Endothelial cell of umbilical vein (primary cell): ENCODE measurements at regions not wholly inside any gene's neighbourhood (a gene's known extent, or its start where the extent isn't known, plus 50 kb on each side); places are given as distances from the start of the nearest gene placed in this dataset.

Experiments used
- BruUV-seq: library from RNA; stranded (reverse); fragments of 400-500 nt; replicated peaks from 2 replicates; lab custom pipeline; 2021; lab: Mats Ljungman, UMichigan
- CTCF ChIA-PET: fragments of 300-600, 350-600 bp; sonication (Branson Sonifier 250); formaldehyde crosslinking; loops from one replicate; lab custom pipeline; 2021; ENCODE audit warnings: antibody characterized with exemption, inconsistent platforms; lab: Charles Lee
- POLR2A ChIA-PET: fragments of 300-600, 350-600 bp; sonication (Branson Sonifier 250); formaldehyde crosslinking; loops from one replicate; lab custom pipeline; 2021; ENCODE audit warnings: antibody characterized with exemption, inconsistent platforms; lab: Charles Lee
- DNase-seq: peaks from one replicate; pipeline ENCODE4 v3.0.0-alpha.2; 2011; ENCODE audit warnings: low read depth, low spot score
- FAIRE-seq: peaks from 2 replicates; lab custom pipeline; 2011; peaks lifted over from hg19 to GRCh38; lab: Jason Lieb, UNC
- H2AFZ ChIP-seq: 2 replicates; pipeline ENCODE4 v1.6.0; 2012; ENCODE audit warnings: low read depth, low read length, control low read depth, inconsistent platforms
- H3K27ac ChIP-seq: 2 replicates; pipeline ENCODE4 v1.5.1; 2011; ENCODE audit warnings: low read depth, mild to moderate bottlenecking, control low read depth, low read length, moderate library complexity; ENCODE audit not compliant: insufficient read depth
- H3K27me3 ChIP-seq, 2 experiments: 2 replicates each; pipeline versions ENCODE4 v1.6.0 to v1.6.1; 2011; ENCODE audit warnings: low read length in 2 of 2, mixed read lengths in 1 of 2; ENCODE audit not compliant: control insufficient read depth in 2 of 2, insufficient read depth in 2 of 2
- H3K36me3 ChIP-seq, 2 experiments: 2 replicates in 1 of 2; 3 replicates in 1 of 2; pipeline ENCODE4 v1.5.1; 2011; ENCODE audit warnings: low read length in 2 of 2, mild to moderate bottlenecking in 1 of 2, moderate library complexity in 1 of 2; ENCODE audit not compliant: control insufficient read depth in 2 of 2, insufficient read depth in 2 of 2; ENCODE audit errors: extremely low read depth in 1 of 2
- H3K4me1 ChIP-seq: 3 replicates; pipeline ENCODE4 v1.5.1; 2011; ENCODE audit warnings: mild to moderate bottlenecking, low read length; ENCODE audit not compliant: control insufficient read depth, insufficient read depth; ENCODE audit errors: extremely low read depth
- H3K4me2 ChIP-seq: 2 replicates; pipeline ENCODE4 v1.6.1; 2011; ENCODE audit warnings: low read length, control low read depth, mixed read lengths; ENCODE audit not compliant: insufficient read depth
- H3K4me3 ChIP-seq, 3 experiments: fragments of 200-600 bp in 1 of 3; sonication (generic), shearing (Covaris generic) in 1 of 3; replicated peaks in 1 of 3; 2 replicates each; pipeline ENCODE4 v1.5.1; 2011 to 2016; ENCODE audit warnings: control low read depth in 3 of 3, low read length in 3 of 3, mild to moderate bottlenecking in 2 of 3, inconsistent platforms in 1 of 3, low read depth in 1 of 3, moderate library complexity in 1 of 3; ENCODE audit not compliant: insufficient read depth in 1 of 3
- H3K79me2 ChIP-seq: 2 replicates; pipeline ENCODE4 v1.6.0; 2012; ENCODE audit warnings: low read length, inconsistent platforms; ENCODE audit not compliant: control insufficient read depth, insufficient read depth
- H3K9ac ChIP-seq: replicated peaks from 2 replicates; pipeline ENCODE3; 2011; ENCODE audit warnings: low read length, control low read depth; ENCODE audit not compliant: insufficient read depth; ENCODE audit errors: extremely low read depth
- H3K9me1 ChIP-seq: replicated peaks from 3 replicates; pipeline ENCODE4 v1.6.0; 2011; ENCODE audit warnings: mild to moderate bottlenecking, low read length; ENCODE audit not compliant: control insufficient read depth, insufficient read depth; ENCODE audit errors: extremely low read depth
- H3K9me3 ChIP-seq: replicated peaks from 2 replicates; pipeline ENCODE4 v1.5.1; 2012; ENCODE audit warnings: low read length, inconsistent platforms; ENCODE audit not compliant: control insufficient read depth, insufficient read depth
- H4K20me1 ChIP-seq: replicated peaks from 2 replicates; pipeline ENCODE3; 2011; ENCODE audit warnings: mild to moderate bottlenecking, low read length; ENCODE audit not compliant: control insufficient read depth, insufficient read depth; ENCODE audit errors: extremely low read depth
- CTCF ChIP-seq, 2 donors: IDR thresholded peaks; 1 replicate in 1 of 2; 2 replicates in 1 of 2; pipeline ENCODE4 v1.5.1; 2011; ENCODE audit warnings: low read length in 2 of 2, mild to moderate bottlenecking in 2 of 2, moderate library complexity in 2 of 2, control low read depth in 1 of 2, inconsistent platforms in 1 of 2, low read depth in 1 of 2; ENCODE audit not compliant: insufficient read depth in 1 of 2; ENCODE audit errors: extremely low read depth in 1 of 2
- FOS ChIP-seq: IDR thresholded peaks from 2 replicates; pipeline ENCODE4 v1.6.1; 2011; ENCODE audit warnings: mild to moderate bottlenecking, low read length, moderate library complexity, borderline replicate concordance; ENCODE audit not compliant: insufficient read depth
- JUN ChIP-seq: IDR thresholded peaks from 2 replicates; pipeline ENCODE4 v1.6.1; 2011; ENCODE audit warnings: borderline replicate concordance, low read depth; ENCODE audit not compliant: insufficient read length, insufficient read depth
- dilution Hi-C: fragments of 300-500 bp; cut with MboI; formaldehyde crosslinking; loops from one replicate; pipeline ENCODE4 v1.15.0; 2019; ENCODE audit warnings: low sequenced_read_pairs; ENCODE audit not compliant: extremely low pct_ligation_motif_present
- intact Hi-C: fragments of 100-400 bp; cut with micrococcal nuclease; formaldehyde crosslinking; loops from one replicate; pipeline ENCODE4 v1.10.0; 2022

DNA sequence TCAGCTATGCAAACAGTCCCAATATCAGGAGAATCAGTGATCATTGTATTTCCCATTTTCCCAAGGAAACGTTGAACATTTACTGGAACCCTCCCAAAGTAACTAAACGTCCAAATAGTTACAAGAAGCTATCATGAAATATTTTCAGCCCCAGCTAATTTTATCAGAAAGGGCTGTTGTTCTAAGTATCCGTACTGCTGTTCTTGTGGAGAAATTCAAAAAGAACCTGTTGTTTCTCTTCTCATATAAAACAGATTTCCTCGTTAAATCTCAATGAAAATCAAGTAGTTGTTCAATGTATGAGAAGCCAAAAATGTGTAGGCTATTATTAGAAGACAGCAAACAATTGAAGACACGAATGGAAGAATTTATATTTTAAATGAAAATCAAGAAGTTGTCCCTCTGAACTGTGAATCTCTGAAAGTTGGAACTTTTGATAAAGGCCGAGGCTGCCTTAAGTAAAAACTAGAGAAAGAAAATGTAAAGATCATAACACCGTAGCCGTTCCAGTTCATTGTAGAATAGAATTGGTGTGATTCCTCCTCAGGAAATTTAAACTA is 107.7 kb downstream of the HFE start:
- Histone ChIP-seq H4K20me1 (no peaks in the 10 kb centered on the region), H3K79me2 (no peaks in the 10 kb centered on the region), H3K4me3 (peak overlapping the region in 2 of 3 experiments; percentile 11 to 98), H3K9me3 (no peaks in the 10 kb centered on the region), H3K9me1 (no peaks in the 10 kb centered on the region), H3K27ac (peak overlapping the region; percentile 94), H3K4me1 (peaks cover 12% of the 10 kb centered on the region), H3K27me3 (no peaks in the 10 kb centered on the region), H2AFZ (peak overlapping the region; percentile 5), H3K9ac (peak overlapping the region; percentile 99), H3K4me2 (peak overlapping the region; percentile 70), H3K36me3 (no peaks in the 10 kb centered on the region)
- POLR2A ChIA-PET, result interaction anchor here (0.5 to 6.1 kb wide), 7 partner anchors 11 to 1564 kb away, joined by 3 to 122 read pairs (median 6); a partner anchor contains a TSS
- DNase-seq, result peak; percentile 63
- no TSS peak for BruUV-seq
- no peak for TF ChIP-seq FOS
- no peak for TF ChIP-seq JUN
- TF ChIP-seq CTCF (IDR thresholded peaks at IDR 0.05; ENCODE audit: extremely low read depth in 1 of 2, insufficient read depth in 1 of 2, low read depth in 1 of 2, low read length in 2 of 2), result no peak
- CTCF ChIA-PET, result interaction anchor here (1.1 to 3.3 kb wide), 3 partner anchors 11 to 71 kb away, joined by 3 to 13 read pairs (median 4); a partner anchor contains a TSS
- no peak for FAIRE-seq
- dilution Hi-C loops, result no loop called here
- intact Hi-C loops, result loop anchor here (5.0 kb wide), 1 partner anchor 1617 kb away; a partner anchor contains a TSS
